Neural progenitor cell (in vitro differentiated cells): ENCODE measurements at regions not wholly inside any gene's neighbourhood (a gene's known extent, or its start where the extent isn't known, plus 50 kb on each side); places are given as distances from the start of the nearest gene placed in this dataset.

Experiments used
- DNase-seq: peaks from one replicate; pipeline ENCODE4 v3.0.0-alpha.2; 2016; ENCODE audit warnings: low spot score
- H2AFZ ChIP-seq: fragments of 200-600 bp; sonication (generic); replicated peaks from 2 replicates; pipeline ENCODE4 v1.6.1; 2016; ENCODE audit warnings: antibody characterized with exemption
- H3F3A ChIP-seq: fragments of 200-600 bp; sonication (generic); 2 replicates; pipeline ENCODE4 v1.6.1; 2016; ENCODE audit warnings: antibody characterized with exemption, low read depth
- H3K27ac ChIP-seq: fragments of 200-600 bp; sonication (generic); 2 replicates; pipeline ENCODE4 v1.5.1; 2016; ENCODE audit warnings: mild to moderate bottlenecking
- H3K27me3 ChIP-seq: fragments of 200-600 bp; sonication (generic); 2 replicates; pipeline ENCODE4 v1.6.1; 2016; ENCODE audit warnings: mild to moderate bottlenecking, moderate library complexity
- H3K36me3 ChIP-seq: fragments of 200-600 bp; sonication (generic); 2 replicates; pipeline ENCODE4 v1.5.1; 2016
- H3K4me1 ChIP-seq: fragments of 200-600 bp; sonication (generic); 2 replicates; pipeline ENCODE4 v1.6.1; 2016; ENCODE audit warnings: mixed run types
- H3K4me2 ChIP-seq: fragments of 200-600 bp; sonication (generic); 2 replicates; pipeline ENCODE4 v1.6.1; 2016
- H3K4me3 ChIP-seq: fragments of 200-600 bp; sonication (generic); 2 replicates; pipeline ENCODE4 v1.5.1; 2016
- H3K79me2 ChIP-seq: fragments of 200-600 bp; sonication (generic); 2 replicates; pipeline ENCODE4 v1.6.1; 2016; ENCODE audit warnings: low read depth
- H3K9ac ChIP-seq: fragments of 200-600 bp; sonication (generic); 2 replicates; pipeline ENCODE4 v1.6.1; 2016
- H3K9me3 ChIP-seq: fragments of 200-600 bp; sonication (generic); 2 replicates; pipeline ENCODE4 v1.5.1; 2016; ENCODE audit warnings: low read depth
- H4K20me1 ChIP-seq: fragments of 200-600 bp; sonication (generic); 2 replicates; pipeline ENCODE4 v1.6.1; 2016; ENCODE audit warnings: low read depth
- H3K27ac Mint-ChIP-seq: 3 replicates; pipeline ENCODE4 v1.8.0; 2021; ENCODE audit warnings: mixed read lengths
- H3K27me3 Mint-ChIP-seq: 2 replicates; pipeline ENCODE4 v1.8.0; 2022; ENCODE audit warnings: low read depth, mild to moderate bottlenecking, inconsistent platforms, moderate library complexity, mixed read lengths; ENCODE audit not compliant: insufficient read depth
- H3K36me3 Mint-ChIP-seq: 3 replicates; pipeline ENCODE4 v1.8.0; 2021; ENCODE audit warnings: mixed read lengths
- H3K4me1 Mint-ChIP-seq: 3 replicates; pipeline ENCODE4 v1.8.0; 2021; ENCODE audit warnings: mixed read lengths
- H3K4me3 Mint-ChIP-seq: 3 replicates; pipeline ENCODE4 v1.8.0; 2021; ENCODE audit warnings: mild to moderate bottlenecking, moderate library complexity, mixed read lengths
- H3K9me3 Mint-ChIP-seq: 3 replicates; pipeline ENCODE4 v1.8.0; 2020; ENCODE audit warnings: mixed read lengths
- CTCF ChIP-seq: fragments of 200-600 bp; sonication (generic); IDR thresholded peaks from 2 replicates; pipeline ENCODE4 v1.5.1; 2017; ENCODE audit warnings: antibody characterized with exemption, mild to moderate bottlenecking
- EZH2 ChIP-seq: fragments of 200-600 bp; sonication (generic); IDR thresholded peaks from 2 replicates; pipeline ENCODE4 v1.6.1; 2017; ENCODE audit warnings: antibody characterized with exemption, mild to moderate bottlenecking, moderate library complexity
- EZH2phosphoT487 ChIP-seq: fragments of 200-600 bp; sonication (generic); IDR thresholded peaks from 2 replicates; pipeline ENCODE4 v1.6.1; 2017; ENCODE audit warnings: antibody characterized with exemption

GRCh38 chr3:5270666-5271371, 83.3 kb downstream of the EDEM1 start:
- DNase-seq = no peak
- Mint-ChIP-seq H3K9me3 (no peaks in the 10 kb centered on the region), H3K36me3 (no peaks in the 10 kb centered on the region), H3K4me1 (no peaks in the 10 kb centered on the region), H3K4me3 (no peak overlapping the region), H3K27me3 (peaks cover 2% of the 10 kb centered on the region), H3K27ac (no peak overlapping the region)
- Histone ChIP-seq H3K79me2 (no peaks in the 10 kb centered on the region), H4K20me1 (no peaks in the 10 kb centered on the region), H3K9me3 (no peaks in the 10 kb centered on the region), H3K4me1 (no peaks in the 10 kb centered on the region), H3K36me3 (no peaks in the 10 kb centered on the region), H2AFZ (no peak overlapping the region), H3K27me3 (no peaks in the 10 kb centered on the region), H3F3A (no peaks in the 10 kb centered on the region), H3K9ac (no peak overlapping the region), H3K27ac (no peak overlapping the region), H3K4me2 (no peak overlapping the region), H3K4me3 (no peak overlapping the region)
- TF ChIP-seq EZH2 (no peak), EZH2phosphoT487 (no peak), CTCF (no peak)

- Histone ChIP-seq H3K79me2 (no peaks in the 10 kb centered on the region), H2AFZ (no peak overlapping the region), H3K36me3 (no peaks in the 10 kb centered on the region), H3F3A (no peaks in the 10 kb centered on the region), H3K4me3 (no peak overlapping the region), H3K9ac (no peak overlapping the region), H3K27me3 (no peaks in the 10 kb centered on the region), H4K20me1 (no peaks in the 10 kb centered on the region), H3K4me2 (no peak overlapping the region), H3K9me3 (no peaks in the 10 kb centered on the region), H3K27ac (no peak overlapping the region), H3K4me1 (no peaks in the 10 kb centered on the region)
- H3K27me3 Mint-ChIP-seq = peaks cover 2% of the 10 kb centered on the region
- H3K27ac Mint-ChIP-seq = no peak overlapping the region
- no peaks in the 10 kb centered on the region for H3K4me1 Mint-ChIP-seq
- H3K4me3 Mint-ChIP-seq = no peak overlapping the region
- H3K36me3 Mint-ChIP-seq = no peaks in the 10 kb centered on the region
- DNase-seq = no peak
- no peak for TF ChIP-seq CTCF
- no peak for TF ChIP-seq EZH2phosphoT487
- no peak for TF ChIP-seq EZH2
- no peaks in the 10 kb centered on the region for H3K9me3 Mint-ChIP-seq
Measured at GRCh38 chr3:5271372-5271683, 83.8 kb downstream of the EDEM1 start.

GRCh38 chr3:5272387-5272786, 84.9 kb downstream of the EDEM1 start:
- Histone ChIP-seq H3K9ac (no peak overlapping the region), H3K4me3 (no peak overlapping the region), H3K79me2 (no peaks in the 10 kb centered on the region), H4K20me1 (no peaks in the 10 kb centered on the region), H3K36me3 (no peaks in the 10 kb centered on the region), H3K27ac (no peak overlapping the region), H2AFZ (no peak overlapping the region), H3K27me3 (no peaks in the 10 kb centered on the region), H3K4me1 (no peaks in the 10 kb centered on the region), H3K9me3 (no peaks in the 10 kb centered on the region), H3F3A (no peaks in the 10 kb centered on the region), H3K4me2 (no peak overlapping the region)
- Mint-ChIP-seq H3K4me1 (no peaks in the 10 kb centered on the region), H3K4me3 (no peak overlapping the region), H3K27ac (no peak overlapping the region), H3K27me3 (peaks cover 2% of the 10 kb centered on the region), H3K9me3 (no peaks in the 10 kb centered on the region), H3K36me3 (no peaks in the 10 kb centered on the region)
- DNase-seq = no peak
- TF ChIP-seq EZH2 (no peak), CTCF (no peak), EZH2phosphoT487 (no peak)
